Naive thymus-derived CD4-positive, alpha-beta T cell (primary cell): ENCODE measurements at regions not wholly inside any gene's neighbourhood (a gene's known extent, or its start where the extent isn't known, plus 50 kb on each side); places are given as distances from the start of the nearest gene placed in this dataset.

Experiments
- ATAC-seq: fragments of 150-1000 bp; cut with Tn5 transposase; 2 replicates; pipeline ENCODE4 v1.10.0; 2021; ENCODE audit warnings: mild to moderate bottlenecking, moderate library complexity
- CTCF ChIA-PET: fragments of 350-600 bp; sonication (Branson Sonifier 250); formaldehyde crosslinking; loops from one replicate; lab custom pipeline; 2021; ENCODE audit warnings: antibody characterized with exemption; lab: Charles Lee
- POLR2A ChIA-PET: fragments of 350-600 bp; sonication (Branson Sonifier 250); formaldehyde crosslinking; loops from one replicate; lab custom pipeline; 2021; ENCODE audit warnings: antibody characterized with exemption, inconsistent platforms; lab: Charles Lee
- DNase-seq, 9 donors: peaks; one replicate each; pipeline versions ENCODE4 v3.0.0 to v3.0.0-alpha.2; 2020 to 2022; ENCODE audit warnings: mixed read lengths in 1 of 9
- H3K27ac ChIP-seq: one replicate; pipeline ENCODE4 v1.7.0; 2013; ENCODE audit warnings: mild to moderate bottlenecking, low read depth, low read length, moderate library complexity
- H3K27me3 ChIP-seq, 2 donors: one replicate each; pipeline ENCODE4 v1.7.0; 2013; ENCODE audit warnings: low read length in 2 of 2, mild to moderate bottlenecking in 2 of 2, moderate library complexity in 2 of 2; ENCODE audit not compliant: control insufficient read depth in 2 of 2, insufficient read depth in 2 of 2
- H3K36me3 ChIP-seq, 3 experiments: 1 replicate in 2 of 3; 2 replicates in 1 of 3; pipeline ENCODE4 v1.7.0; 2013; ENCODE audit warnings: low read length in 3 of 3, mild to moderate bottlenecking in 3 of 3, moderate library complexity in 1 of 3; ENCODE audit not compliant: insufficient read depth in 3 of 3, control insufficient read depth in 2 of 3
- H3K4me1 ChIP-seq, 2 donors: one replicate each; pipeline ENCODE4 v1.7.0; 2013; ENCODE audit warnings: low read length in 2 of 2, mild to moderate bottlenecking in 2 of 2, moderate library complexity in 1 of 2; ENCODE audit not compliant: control insufficient read depth in 2 of 2, insufficient read depth in 2 of 2
- H3K4me3 ChIP-seq: 2 replicates; pipeline ENCODE4 v1.7.0; 2013; ENCODE audit warnings: mild to moderate bottlenecking, low read length
- H3K9me3 ChIP-seq, 3 experiments: 1 replicate in 2 of 3; 2 replicates in 1 of 3; pipeline ENCODE4 v1.7.0; 2013; ENCODE audit warnings: low read length in 3 of 3; ENCODE audit not compliant: control insufficient read depth in 2 of 3
- H3K27ac Mint-ChIP-seq, 9 donors: one replicate each; pipeline ENCODE4 v1.8.0; 2020 to 2022; ENCODE audit warnings: mixed read lengths in 9 of 9, mild to moderate bottlenecking in 8 of 9, moderate library complexity in 5 of 9, inconsistent platforms in 2 of 9
- H3K27me3 Mint-ChIP-seq, 5 donors: one replicate each; pipeline ENCODE4 v1.8.0; 2021 to 2022; ENCODE audit warnings: mixed read lengths in 5 of 5, mild to moderate bottlenecking in 1 of 5
- H3K36me3 Mint-ChIP-seq, 5 donors: one replicate each; pipeline ENCODE4 v1.8.0; 2020 to 2022; ENCODE audit warnings: mixed read lengths in 5 of 5, mild to moderate bottlenecking in 3 of 5, inconsistent platforms in 1 of 5
- H3K4me1 Mint-ChIP-seq, 7 donors: one replicate each; pipeline ENCODE4 v1.8.0; 2020 to 2022; ENCODE audit warnings: mixed read lengths in 7 of 7, mild to moderate bottlenecking in 3 of 7, inconsistent platforms in 1 of 7
- H3K4me3 Mint-ChIP-seq, 10 donors: one replicate each; pipeline ENCODE4 v1.8.0; 2020 to 2022; ENCODE audit warnings: mild to moderate bottlenecking in 10 of 10, mixed read lengths in 10 of 10, moderate library complexity in 6 of 10, inconsistent platforms in 2 of 10
- H3K9me3 Mint-ChIP-seq, 11 donors: one replicate each; pipeline ENCODE4 v1.8.0; 2020 to 2022; ENCODE audit warnings: mixed read lengths in 11 of 11, mild to moderate bottlenecking in 4 of 11, inconsistent platforms in 1 of 11, moderate library complexity in 1 of 11
- intact Hi-C, 2 donors: fragments of 100-400 bp; cut with micrococcal nuclease; formaldehyde crosslinking; loops; one replicate each; pipeline ENCODE4 v1.15.1; 2023

DNA sequence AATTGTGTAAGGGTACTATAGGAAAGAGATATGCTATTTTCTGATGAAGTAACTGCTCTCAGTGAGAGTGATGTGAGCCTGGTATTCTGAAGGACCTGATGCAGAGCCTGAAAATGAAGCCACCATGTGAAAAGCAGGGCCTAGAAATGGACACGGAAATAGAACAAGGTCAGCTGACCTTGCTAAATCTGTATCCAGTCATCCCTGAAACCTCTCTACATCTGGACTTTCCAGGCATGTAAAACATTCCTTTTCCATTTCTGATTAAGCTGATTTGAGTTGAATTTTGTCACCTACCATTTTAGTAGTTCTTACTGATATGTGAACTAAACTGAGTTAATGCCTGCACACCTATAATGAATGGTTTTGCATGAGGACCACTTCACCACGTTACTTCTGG is 72.4 kb upstream of the NEIL3 start:
- intact Hi-C loops = no loop called here
- ChIA-PET POLR2A (no interaction called here), CTCF (no interaction called here)
- Histone ChIP-seq H3K9me3 (no peaks in the 10 kb centered on the region), H3K4me3 (no peak overlapping the region), H3K4me1 (no peaks in the 10 kb centered on the region), H3K27ac (no peak overlapping the region), H3K27me3 (no peaks in the 10 kb centered on the region), H3K36me3 (no peaks in the 10 kb centered on the region)
- ATAC-seq = no peak
- H3K4me1 Mint-ChIP-seq = peaks cover 0 to 4% (median 0%) of the 10 kb centered on the region in 7 donors
- peak overlapping the region in 1 of 9 donors; percentile 41 for H3K27ac Mint-ChIP-seq
- peaks cover 0 to 6% (median 0%) of the 10 kb centered on the region in 5 donors for H3K27me3 Mint-ChIP-seq
- peaks cover 0 to 4% (median 0%) of the 10 kb centered on the region in 11 donors for H3K9me3 Mint-ChIP-seq
- no peak overlapping the region for H3K4me3 Mint-ChIP-seq
- peaks cover 0 to 4% (median 0%) of the 10 kb centered on the region in 5 donors for H3K36me3 Mint-ChIP-seq
- no peak for DNase-seq

DNA sequence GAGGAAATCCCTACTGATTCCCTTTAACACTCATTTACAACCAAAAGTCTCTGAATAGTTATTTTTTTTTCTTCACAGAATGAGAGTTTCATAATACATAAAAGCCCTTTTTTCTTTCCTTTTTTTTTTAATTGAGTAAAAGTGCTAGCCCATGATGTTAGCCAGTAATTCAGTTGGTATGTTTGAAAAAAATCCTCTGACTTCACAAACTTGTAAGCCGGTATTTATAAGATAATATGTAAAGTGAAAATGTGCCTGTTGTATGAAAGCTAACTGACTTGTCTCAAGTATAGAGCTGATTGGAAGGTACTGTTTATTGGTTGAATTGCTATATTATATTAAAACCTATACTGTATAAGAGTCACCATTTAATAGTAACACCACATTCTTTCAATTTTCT is 70.2 kb upstream of the NEIL3 start:
- H3K27ac ChIP-seq = no peak overlapping the region
- intact Hi-C loops = no loop called here
- Mint-ChIP-seq H3K27ac (no peak overlapping the region), H3K27me3 (peaks cover 0 to 6% (median 0%) of the 10 kb centered on the region in 5 donors), H3K4me3 (no peak overlapping the region), H3K9me3 (peaks cover 0 to 4% (median 0%) of the 10 kb centered on the region in 11 donors), H3K36me3 (peaks cover 0 to 4% (median 0%) of the 10 kb centered on the region in 5 donors), H3K4me1 (peaks cover 0 to 10% (median 0%) of the 10 kb centered on the region in 7 donors)
- no peak for DNase-seq
- H3K27me3 ChIP-seq = no peaks in the 10 kb centered on the region
- ChIA-PET POLR2A (no interaction called here), CTCF (no interaction called here)
- no peak overlapping the region for H3K4me3 ChIP-seq
- ATAC-seq = no peak
- no peaks in the 10 kb centered on the region for H3K9me3 ChIP-seq
- H3K4me1 ChIP-seq = no peaks in the 10 kb centered on the region
- no peaks in the 10 kb centered on the region for H3K36me3 ChIP-seq

DNA sequence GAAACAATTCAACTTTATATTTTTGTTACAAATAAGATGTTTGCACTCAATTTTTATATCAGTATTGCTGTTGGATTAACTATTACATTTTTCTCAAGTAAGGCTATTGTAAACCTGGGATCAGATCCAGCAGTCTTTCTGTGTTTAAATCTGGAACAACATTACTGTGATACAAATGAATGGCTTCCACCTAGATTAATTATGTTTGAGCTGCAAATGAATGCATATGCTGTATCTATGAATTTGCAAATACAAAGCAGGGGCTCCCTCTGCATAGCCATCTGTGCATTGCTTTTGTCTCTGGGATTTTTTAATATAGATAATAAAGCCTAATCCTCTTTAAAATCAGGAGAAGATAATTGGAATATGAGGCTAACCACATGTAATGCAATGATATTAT is 69.8 kb upstream of the NEIL3 start:
- peaks cover 0 to 6% (median 0%) of the 10 kb centered on the region in 5 donors for H3K27me3 Mint-ChIP-seq
- peaks cover 0 to 10% (median 0%) of the 10 kb centered on the region in 7 donors for H3K4me1 Mint-ChIP-seq
- H3K4me3 Mint-ChIP-seq = no peak overlapping the region
- Histone ChIP-seq H3K9me3 (no peaks in the 10 kb centered on the region), H3K36me3 (no peaks in the 10 kb centered on the region), H3K27ac (no peak overlapping the region), H3K27me3 (no peaks in the 10 kb centered on the region), H3K4me3 (no peak overlapping the region), H3K4me1 (no peaks in the 10 kb centered on the region)
- H3K36me3 Mint-ChIP-seq = peaks cover 0 to 4% (median 0%) of the 10 kb centered on the region in 5 donors
- ChIA-PET CTCF (no interaction called here), POLR2A (no interaction called here)
- DNase-seq (no peak), ATAC-seq (no peak)
- H3K9me3 Mint-ChIP-seq = peaks cover 0 to 4% (median 0%) of the 10 kb centered on the region in 11 donors
- H3K27ac Mint-ChIP-seq = no peak overlapping the region
- intact Hi-C loops = no loop called here

DNA sequence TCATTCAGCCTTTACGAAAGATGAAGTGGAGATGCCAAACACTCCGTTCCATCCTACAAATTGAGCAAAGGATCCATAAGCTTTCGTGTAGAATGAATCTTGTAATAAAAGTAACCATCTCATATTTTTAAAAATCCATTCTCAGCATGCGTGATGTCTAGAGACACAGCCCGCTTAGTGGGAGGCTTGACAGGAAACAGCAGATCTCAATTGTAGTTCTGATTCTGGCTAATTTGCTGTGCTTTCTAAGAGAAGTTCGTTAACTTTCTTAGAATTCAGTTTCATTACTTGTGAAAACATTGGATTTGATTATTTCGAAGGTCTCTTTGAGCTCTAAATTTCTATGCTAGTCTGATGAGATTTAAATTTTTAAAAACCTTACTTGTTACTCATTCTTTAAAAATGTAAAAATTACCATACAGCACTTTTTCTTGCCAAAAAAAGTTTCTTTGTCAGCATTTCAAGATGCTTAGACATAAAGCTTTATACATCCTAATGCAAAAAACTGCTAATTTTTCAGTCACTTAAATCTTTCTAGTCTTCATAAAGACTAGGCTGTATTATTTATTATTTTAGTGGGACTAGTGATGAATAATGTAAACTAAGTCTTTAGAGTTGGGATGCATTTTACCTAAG is 66.9 kb upstream of the NEIL3 start:
- no peaks in the 10 kb centered on the region for H3K27me3 ChIP-seq
- H3K4me1 Mint-ChIP-seq = peaks cover 0 to 10% (median 0%) of the 10 kb centered on the region in 7 donors
- H3K4me3 ChIP-seq = no peak overlapping the region
- H3K27me3 Mint-ChIP-seq = peaks cover 0 to 6% (median 2%) of the 10 kb centered on the region in 5 donors
- H3K27ac ChIP-seq = no peak overlapping the region
- intact Hi-C loops = no loop called here
- H3K36me3 Mint-ChIP-seq = peaks cover 0 to 2% (median 0%) of the 10 kb centered on the region in 5 donors
- ChIA-PET POLR2A (interaction anchor here (0.7 kb wide), 1 partner anchor 252 kb away, joined by 4 read pairs; no protein-coding TSS in a partner anchor), CTCF (no interaction called here)
- no peaks in the 10 kb centered on the region for H3K4me1 ChIP-seq
- H3K9me3 Mint-ChIP-seq = peaks cover 0 to 4% (median 0%) of the 10 kb centered on the region in 11 donors
- DNase-seq = no peak
- peak overlapping the region in 1 of 9 donors; percentile 77 for H3K27ac Mint-ChIP-seq
- H3K36me3 ChIP-seq = no peaks in the 10 kb centered on the region
- H3K4me3 Mint-ChIP-seq = peak overlapping the region in 1 of 10 donors; percentile 47
- ATAC-seq = no peak
- no peaks in the 10 kb centered on the region for H3K9me3 ChIP-seq

DNA sequence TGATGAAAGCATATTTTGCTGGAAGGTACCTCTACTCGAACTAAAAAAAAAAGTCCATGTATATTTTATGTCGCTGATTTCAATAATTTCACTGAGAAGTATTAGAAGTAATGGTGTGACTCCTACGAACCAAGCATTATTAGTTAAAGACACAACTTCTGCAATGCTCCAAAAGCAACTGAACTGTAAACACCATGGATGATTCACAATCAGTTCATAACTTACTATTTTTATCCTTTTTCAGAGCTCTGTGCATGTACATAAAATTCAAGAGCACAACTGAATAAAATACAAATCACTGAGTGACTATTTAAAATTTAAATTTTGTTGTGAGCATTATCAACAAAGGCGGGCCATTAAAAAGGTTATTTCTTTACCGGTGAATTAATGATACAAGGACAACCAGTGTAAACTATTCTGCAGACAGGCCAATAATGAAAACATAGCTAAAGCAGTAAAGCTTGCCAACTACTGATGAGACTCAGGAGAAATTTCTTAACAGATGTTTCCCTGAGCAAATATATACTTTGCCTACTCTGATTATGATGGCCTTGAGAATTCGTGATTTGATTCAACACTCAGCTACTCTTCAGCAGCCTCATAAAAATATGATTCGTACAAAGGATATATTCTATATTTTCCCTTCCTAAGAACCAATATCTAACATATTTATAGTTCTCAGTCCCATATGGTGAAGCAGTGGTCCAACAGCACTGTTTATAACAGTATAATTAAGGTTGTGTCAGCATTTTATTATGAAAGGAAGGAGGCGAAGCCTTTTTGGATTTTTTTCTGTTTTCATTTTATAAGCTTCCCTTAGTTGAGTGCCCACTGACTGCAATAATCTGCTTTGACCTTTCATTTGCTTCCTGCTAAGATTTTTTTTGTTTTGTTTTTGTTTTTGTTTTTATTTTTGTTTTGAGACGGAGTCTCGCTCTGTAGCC is 62.8 kb upstream of the NEIL3 start:
- Mint-ChIP-seq H3K36me3 (peaks cover 0 to under 1% (median 0%) of the 10 kb centered on the region in 5 donors), H3K27me3 (peaks cover 13 to 16% (median 15%) of the 10 kb centered on the region in 5 donors), H3K4me1 (peaks cover 7 to 19% (median 13%) of the 10 kb centered on the region in 7 donors), H3K9me3 (peaks cover 0 to 3% (median 0%) of the 10 kb centered on the region in 11 donors), H3K4me3 (no peak overlapping the region), H3K27ac (no peak overlapping the region)
- ChIA-PET POLR2A (no interaction called here), CTCF (no interaction called here)
- no peak overlapping the region for H3K4me3 ChIP-seq
- intact Hi-C loops = no loop called here
- no peak overlapping the region for H3K27ac ChIP-seq
- no peaks in the 10 kb centered on the region for H3K9me3 ChIP-seq
- H3K27me3 ChIP-seq = no peaks in the 10 kb centered on the region
- no peaks in the 10 kb centered on the region for H3K4me1 ChIP-seq
- no peak for DNase-seq
- no peak for ATAC-seq
- no peaks in the 10 kb centered on the region for H3K36me3 ChIP-seq

DNA sequence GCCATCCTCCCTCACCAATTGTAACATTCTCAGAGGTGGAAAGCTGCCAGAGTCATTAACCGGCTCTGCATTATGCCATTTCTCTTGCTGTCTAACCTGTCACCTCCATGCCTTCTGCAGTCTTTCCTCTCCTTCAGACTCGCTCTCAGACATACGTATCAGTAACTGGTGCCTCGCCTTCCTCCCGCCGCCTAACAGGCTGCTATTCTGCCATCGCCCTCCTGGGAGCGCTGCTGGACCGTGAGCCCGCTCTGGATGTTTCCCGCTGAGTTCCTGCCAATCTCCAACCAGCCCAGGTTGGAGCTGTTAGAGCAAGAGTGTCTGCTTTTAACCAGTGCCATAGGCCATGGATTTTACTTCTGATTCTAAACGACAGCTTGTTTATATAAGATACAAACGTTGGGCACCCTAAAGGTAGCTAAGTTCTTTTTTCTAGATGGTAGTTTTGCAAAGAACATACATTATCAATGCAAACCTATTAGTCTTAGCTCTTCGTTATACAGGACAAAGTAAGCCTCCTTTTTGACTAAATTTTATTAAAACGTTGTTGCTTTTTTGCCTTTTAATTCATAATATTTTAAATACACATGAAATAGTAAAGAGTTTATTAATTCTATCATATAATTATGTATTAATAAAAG is 59.5 kb upstream of the NEIL3 start:
- intact Hi-C loops = loop anchor here (1.0 to 2.0 kb wide), 4 partner anchors 59 to 297 kb away; partner anchors contain the start of genes AGA (in 1 of the 2) and NEIL3 (in 1 of the 2)
- DNase-seq = peak; percentile 12 to 70 (median 53)
- Histone ChIP-seq H3K9me3 (no peaks in the 10 kb centered on the region), H3K27ac (no peak overlapping the region), H3K27me3 (no peaks in the 10 kb centered on the region), H3K4me1 (no peaks in the 10 kb centered on the region), H3K4me3 (no peak overlapping the region), H3K36me3 (no peaks in the 10 kb centered on the region)
- peaks cover 11 to 20% (median 14%) of the 10 kb centered on the region in 5 donors for H3K27me3 Mint-ChIP-seq
- H3K9me3 Mint-ChIP-seq = no peaks in the 10 kb centered on the region
- ATAC-seq = peak; percentile 94
- H3K27ac Mint-ChIP-seq = peak overlapping the region in 2 of 9 donors; percentile 60 to 71
- POLR2A ChIA-PET = no interaction called here
- peaks cover 7 to 15% (median 12%) of the 10 kb centered on the region in 7 donors for H3K4me1 Mint-ChIP-seq
- H3K36me3 Mint-ChIP-seq = no peaks in the 10 kb centered on the region
- H3K4me3 Mint-ChIP-seq = peak overlapping the region in 4 of 10 donors; percentile 18 to 64 (median 30)
- CTCF ChIA-PET = interaction anchor here (0.6 to 1.1 kb wide), 6 partner anchors 9 to 1104 kb away, joined by 3 to 5 read pairs (median 3); no protein-coding TSS in a partner anchor
